Stimulated activated CD4-positive, alpha-beta T cell treated with anti-CD3 and anti-CD28 coated beads, TNF-alpha, amount 100 ng/mL, for 48 hours (primary cell): ENCODE measurements at regions not wholly inside any gene's neighbourhood (a gene's known extent, or its start where the extent isn't known, plus 50 kb on each side); places are given as distances from the start of the nearest gene placed in this dataset.

Experiments
- DNase-seq, 3 donors: peaks; one replicate each; pipeline ENCODE4 v3.0.0-alpha.2; 2020; ENCODE audit warnings: low read depth in 3 of 3

DNA sequence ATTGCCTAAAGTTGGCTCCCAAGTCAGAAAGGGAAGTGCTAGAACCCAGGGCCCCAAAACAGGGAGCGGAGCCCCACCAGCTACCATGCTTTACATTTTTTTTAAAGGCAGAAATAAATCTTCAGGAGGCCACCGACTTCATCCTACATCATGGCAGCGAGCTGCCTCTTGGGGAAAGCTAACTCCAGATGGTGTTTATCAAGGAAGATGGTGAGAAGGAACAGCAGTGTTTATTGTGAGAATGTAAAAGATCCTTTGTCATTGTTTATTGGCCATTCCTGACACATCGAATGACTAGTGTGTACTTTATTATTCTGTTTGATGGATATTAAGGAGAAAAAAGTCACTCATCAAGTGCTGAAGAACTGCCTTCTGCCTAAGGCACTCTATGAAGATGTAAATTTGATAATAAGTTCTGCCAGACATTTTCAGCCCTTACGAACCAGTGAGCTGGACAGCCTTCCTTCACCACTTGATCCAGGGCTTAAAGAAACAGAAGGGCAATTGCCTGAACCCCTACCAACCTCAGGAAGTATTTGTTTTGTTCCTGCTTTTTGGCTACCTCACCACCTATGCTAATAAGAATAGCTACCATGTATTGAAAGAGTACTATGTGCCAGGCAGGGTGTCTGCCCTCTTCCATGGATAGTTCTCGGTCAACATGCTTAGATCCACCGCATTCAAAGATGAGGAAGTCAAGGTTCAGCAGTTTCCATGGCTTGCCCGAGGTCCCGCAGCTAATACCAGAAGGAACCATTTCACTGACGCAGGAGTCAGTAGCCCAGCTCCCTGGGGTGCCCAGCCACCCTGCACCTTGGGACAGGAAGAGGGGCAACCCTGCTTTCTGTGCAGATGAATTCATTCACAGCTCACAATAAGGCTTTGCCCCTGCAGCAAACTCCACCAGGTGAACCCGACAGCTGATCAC, 194.7 kb upstream of the RREB1 start:
- no peak for DNase-seq

DNA sequence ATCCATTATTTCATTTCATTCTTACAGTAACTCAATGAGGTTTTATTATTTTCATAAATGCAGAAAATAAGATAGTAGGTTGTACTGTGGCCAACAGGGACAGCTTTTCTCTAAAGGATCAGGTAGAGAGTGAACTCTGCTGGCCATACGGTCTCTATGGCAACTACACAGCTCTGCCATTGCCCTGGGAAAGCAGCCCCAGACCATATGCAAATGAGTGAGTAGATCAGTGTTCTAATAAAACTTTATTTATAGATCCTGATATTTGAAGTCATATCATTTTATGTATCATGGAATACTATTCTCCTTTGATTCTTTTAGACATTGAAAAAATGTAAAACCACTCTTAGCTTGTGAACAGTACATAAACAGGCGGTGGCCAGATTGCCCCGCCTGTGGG, 192.5 kb upstream of the RREB1 start:
- DNase-seq: no peak

DNA sequence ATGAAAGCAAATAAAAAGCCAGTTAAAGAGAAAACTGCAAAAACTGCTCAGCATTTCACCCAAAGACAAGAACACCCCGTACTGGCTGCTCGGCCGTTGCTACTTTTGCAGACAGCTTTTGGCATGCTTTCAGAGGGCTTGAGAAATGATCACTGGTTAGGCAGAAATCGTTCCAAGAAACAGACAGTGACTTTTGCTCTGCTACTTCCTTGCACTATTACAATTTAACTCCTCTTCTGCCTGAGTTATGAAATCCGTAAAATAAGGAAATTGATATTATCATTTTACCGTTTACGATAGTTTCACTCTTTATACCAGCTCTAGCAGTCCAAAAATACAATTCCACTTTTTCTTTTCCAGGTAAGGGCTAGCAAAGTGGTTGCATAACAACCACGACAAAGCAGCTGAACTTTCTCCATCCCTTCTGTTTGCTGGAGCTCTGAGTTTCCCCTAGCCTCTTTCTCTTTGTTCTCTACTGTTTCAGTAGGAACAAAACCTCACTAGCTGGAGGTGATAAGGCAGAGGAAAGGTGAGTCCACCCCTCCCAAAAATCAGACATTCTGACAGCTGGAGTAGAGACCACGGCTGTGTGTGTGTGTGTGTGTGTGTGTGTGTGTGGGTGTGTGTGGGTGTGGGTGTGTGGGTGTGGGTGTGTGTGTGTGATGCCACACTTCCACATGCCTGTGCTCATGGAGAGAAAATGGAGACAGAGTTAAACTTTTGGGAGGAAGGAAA, 191.8 kb upstream of the RREB1 start:
- DNase-seq: no peak

- DNase-seq: no peak
These were observed 191.2 kb upstream of the RREB1 start for GRCh38 chr6:6916598-6916997.

GRCh38 chr6:6918216-6918983, 189.4 kb upstream of the RREB1 start:
- DNase-seq: peak; percentile 58 to 82 (median 78)

DNA sequence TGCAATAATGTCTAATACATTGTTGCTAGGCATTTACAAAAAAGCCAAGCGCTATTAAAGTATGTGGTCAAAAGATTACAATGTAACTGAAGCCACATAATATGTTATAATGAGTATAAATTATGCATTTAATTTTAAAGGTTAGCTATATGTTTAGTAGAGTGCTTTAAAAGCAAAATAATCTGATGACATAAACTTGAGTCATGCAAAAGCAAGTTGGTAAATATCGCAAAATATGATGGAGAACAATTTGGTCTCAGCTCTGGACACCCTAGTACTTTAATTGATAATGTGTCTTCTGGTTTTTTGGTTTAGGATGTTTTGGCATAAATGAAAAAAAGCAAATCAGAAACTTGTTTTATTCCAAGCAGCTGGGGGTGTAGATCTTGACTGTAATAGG, 188.6 kb upstream of the RREB1 start:
- no peak for DNase-seq

DNA sequence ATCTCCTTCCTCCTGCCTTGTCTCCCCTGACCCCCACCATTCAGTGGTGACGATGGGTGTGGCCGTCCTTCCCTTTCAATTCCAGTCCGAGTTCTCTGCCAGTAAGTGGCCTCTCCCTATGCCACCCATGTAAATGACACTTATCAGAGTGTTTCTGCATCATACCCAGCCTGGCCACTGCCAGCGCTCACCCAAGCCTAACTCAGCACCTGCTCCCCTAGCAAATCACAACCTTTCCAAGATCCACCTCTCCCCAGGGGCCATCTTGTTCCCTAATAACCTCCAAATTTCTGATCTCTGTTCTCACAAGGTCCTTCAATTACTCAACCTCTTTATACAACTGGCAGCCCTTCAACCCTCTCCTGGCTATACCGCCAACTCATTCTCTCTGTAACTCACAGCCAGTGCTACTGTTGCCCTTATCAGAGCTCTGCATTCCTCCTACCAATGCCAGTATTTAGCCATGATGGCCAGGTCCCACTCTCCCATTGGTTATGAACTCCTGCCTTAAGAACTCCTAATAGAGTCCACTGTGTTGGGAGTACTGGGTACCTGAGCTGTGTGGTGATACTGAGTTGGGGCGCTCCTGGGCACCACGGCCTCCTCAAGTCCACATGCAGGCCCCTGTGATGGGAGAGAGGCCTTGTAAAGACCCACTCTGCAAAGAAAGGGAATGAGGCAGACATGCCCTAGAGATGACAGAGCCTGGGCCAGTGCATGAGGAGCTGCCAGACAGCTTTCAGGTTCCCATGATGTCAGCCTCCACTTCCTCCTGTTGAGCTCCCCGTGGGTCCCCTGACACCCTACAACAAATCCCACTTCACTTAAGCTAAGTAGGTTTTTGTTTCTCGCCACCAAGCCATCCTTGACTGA, 187.4 kb upstream of the RREB1 start:
- no peak for DNase-seq

DNA sequence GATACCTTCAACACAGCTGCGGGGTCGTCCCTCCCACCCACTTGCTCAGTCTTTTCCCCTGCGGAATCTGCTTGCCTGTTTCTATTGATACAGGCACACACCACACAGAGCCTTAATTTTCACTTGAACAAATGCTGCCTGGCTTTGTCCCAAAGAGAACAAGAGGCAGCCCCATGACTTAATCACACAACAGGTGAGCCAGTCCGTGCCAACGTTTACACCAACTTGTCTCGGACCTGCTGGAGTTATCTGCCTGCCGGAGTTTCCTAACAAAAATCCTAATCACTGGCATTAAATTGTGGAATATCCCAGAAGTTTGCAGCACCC, 186.8 kb upstream of the RREB1 start:
- no peak for DNase-seq

DNA sequence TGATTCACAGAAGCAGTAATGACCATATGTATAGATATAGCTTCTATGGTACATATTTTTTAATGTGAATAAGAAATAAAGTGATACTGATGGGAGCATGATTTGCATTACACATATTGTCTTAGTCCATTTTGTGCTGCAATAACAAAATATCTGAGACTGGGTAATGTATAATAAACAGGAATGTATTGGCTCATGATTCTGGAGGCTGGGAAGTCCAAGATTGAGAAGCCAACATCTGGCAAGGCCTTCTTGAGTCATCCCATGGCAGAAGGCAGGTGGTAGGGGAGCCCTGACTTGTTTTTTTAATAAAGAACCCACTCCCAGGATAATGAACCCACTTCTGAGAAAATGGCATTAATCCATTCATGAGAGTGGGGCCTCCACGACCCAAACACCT, 185.6 kb upstream of the RREB1 start:
- DNase-seq: no peak

DNA sequence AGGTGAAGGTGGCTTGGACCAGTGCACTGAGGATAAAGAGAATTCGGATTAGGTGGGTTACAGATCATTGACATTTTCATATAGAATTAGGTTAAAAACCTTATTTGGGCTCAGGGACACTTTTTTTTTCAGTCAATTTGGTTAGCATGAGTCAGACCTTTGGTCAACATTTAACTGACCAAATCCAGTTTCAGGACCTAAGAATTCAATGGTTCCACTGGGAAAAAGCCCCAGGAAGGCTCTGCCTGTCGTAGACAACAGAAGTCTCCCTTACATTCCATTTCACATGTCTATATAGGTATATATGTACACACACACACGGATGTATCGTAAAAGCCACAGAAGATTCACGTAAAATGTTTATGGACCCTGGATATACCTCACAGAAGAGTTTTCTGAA, 184.2 kb upstream of the RREB1 start:
- DNase-seq: no peak

GRCh38 chr6:6924708-6925107, 183.1 kb upstream of the RREB1 start:
- no peak for DNase-seq

DNA sequence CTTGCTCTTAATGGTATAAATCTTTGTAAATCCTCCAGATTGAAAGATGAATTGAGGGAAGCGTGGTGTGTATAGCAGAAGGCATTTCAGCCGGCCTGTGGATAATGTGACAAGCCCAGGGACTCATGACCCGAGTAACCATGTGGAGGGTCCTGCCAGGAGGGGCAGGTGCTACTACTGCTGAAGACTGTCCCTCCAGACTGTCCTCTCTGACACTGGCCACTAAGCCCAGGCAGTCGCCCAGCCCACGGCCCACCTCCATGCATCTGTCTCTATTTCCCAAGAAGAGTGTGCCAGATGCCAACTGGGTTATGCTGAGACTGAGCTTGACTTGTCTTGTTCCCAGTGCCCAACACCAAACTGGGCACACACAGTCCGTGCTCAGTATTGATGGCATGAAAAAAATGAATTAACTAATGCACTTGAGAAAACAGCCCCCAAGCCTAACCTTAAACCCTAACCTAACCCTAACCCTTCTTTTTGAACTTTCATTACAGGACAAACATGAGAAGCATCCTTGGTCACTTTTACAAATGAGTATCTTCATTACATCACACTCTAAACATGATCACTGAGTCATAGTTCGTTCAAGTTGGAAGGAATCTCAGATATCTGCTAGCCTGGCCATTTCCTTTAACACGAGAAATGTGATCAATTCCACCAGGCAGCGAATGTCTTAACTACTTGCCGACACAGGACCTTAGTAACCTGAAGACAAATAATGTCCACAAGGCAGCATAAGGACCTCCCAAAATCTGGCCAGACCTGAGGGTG, 182.2 kb upstream of the RREB1 start:
- no peak for DNase-seq

- DNase-seq: no peak
These were observed 180.9 kb upstream of the RREB1 start for GRCh38 chr6:6926856-6927255.

DNA sequence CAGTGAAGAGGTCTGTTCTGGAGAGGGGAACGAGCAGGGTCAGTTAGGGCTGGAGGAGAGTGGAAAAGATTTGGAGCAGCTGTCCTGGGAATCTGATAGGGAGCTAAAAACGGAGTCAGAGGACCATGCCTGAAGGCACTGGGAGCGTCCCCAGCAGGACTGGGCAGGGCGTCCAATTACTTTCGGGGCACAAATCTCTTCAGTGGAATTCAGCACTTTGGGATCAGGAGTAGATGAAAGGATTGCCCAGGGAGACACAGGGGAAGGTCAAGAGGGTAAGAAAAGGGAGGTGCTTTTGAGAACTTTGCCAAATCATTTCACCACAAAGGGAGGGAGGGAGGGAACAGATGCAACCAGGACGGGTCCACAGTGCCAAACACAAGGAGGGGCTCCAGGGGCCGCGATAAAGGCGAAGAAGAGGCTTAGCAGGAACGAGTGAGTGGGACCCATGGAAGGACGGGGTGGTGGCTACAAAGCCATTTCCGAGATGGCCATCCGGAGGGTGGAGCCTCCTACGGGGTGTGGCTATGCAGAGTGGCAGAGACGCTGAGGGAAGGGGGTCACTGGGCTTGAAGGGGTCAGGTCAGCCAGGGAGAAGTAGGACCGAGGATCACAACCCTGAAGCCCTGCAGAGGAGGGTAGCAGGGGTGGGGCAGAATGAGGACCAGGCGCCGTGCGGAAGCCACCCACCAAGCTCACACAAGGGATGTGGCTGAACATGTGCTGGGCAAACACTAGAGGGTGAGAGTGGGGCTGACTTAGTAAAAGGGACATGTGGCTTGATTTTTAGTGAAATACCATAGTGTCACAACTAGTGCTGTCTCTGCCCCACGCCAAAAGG, 180.0 kb upstream of the RREB1 start:
- no peak for DNase-seq

- DNase-seq: no peak
These were observed 177.4 kb upstream of the RREB1 start for GRCh38 chr6:6930223-6930880.

GRCh38 chr6:6931071-6932025, 176.4 kb upstream of the RREB1 start:
- DNase-seq: no peak

DNA sequence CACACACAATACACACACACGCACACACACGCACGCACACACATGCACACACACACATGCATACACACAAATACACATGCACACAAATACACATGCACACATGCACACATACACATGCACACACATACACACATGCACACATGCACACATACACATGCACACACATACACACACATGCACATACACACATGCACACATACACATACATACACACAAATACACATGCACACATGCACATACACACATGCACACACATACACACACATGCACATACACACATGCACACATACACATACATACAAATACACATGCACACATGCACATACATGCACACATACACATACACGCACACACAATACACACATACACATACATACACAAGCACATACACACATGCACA, 175.4 kb upstream of the RREB1 start:
- no peak for DNase-seq

DNA sequence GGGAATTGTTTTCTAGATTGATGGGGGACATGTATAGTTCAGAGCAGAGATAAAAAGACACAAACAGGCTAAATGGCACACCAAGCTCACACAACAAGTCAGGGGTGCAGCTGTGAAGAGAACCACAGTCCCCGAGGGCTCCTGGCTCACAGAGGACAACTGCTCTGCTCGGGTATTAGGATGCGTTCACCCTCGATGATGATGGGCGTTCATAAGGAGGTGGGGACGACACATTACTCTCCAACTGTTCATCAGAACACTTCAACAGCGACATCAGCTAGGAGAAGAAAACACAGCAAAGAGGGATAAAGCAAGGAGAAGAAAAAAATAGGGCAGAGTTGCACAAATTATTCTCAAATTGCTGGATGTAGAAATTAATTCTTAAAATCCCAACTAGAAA, 174.8 kb upstream of the RREB1 start:
- no peak for DNase-seq
